ENCODE measurements at regions not wholly inside any gene's neighbourhood (a gene's known extent, or its start where the extent isn't known, plus 50 kb on each side); places are given as distances from the start of the nearest gene placed in this dataset.
A peak's percentile ranks its signal among the peaks of the same experiment; 100 is the strongest.

DNA sequence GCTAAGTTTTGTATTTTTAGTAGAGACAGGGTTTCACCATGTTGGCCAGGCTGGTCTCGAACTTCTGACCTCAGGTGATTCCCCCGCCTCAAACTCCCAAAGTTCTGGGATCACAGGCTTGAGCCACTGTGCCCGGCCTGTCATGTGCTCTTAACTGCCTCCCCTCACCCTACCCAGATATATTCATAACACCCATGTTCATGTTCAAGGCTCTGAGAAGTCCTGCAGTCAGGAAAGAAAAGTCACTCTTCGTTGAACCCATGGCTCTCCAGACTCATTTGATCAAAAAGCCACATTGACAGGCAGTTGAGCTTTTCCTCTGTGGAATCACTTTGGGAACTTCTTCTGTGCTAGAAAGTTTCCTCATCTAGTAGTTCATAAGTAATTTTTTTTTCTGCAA, 545.5 kb upstream of the TBX3 start:
- TF ChIP-seq ZNF302 (CRISPR knock-in tag; IDR thresholded peaks at IDR 0.05) (no peak), PHF8 (IDR thresholded peaks at IDR 0.05; ENCODE audit: borderline replicate concordance, low read depth) (no peak)
- Histone ChIP-seq H3K4me2 (no peak overlapping the region), H3K27ac (no peak overlapping the region), H3K4me1 (peaks cover 18% of the 10 kb centered on the region), H3K4me3 (no peak overlapping the region), H3K9me3 (no peaks in the 10 kb centered on the region; the same call in 2 of the 3 replicates)
- ATAC-seq, result no peak
- CTCF ChIA-PET, result interaction anchor here (0.7 kb wide), 1 partner anchor 545 kb away, joined by 3 read pairs; no protein-coding TSS in a partner anchor
- 60% methylated on average over 4 of the region's 4 CpGs for WGBS (ENCODE audit: missing lambda C conversion rate)
- no peak for DNase-seq (ENCODE audit: low read depth in 1 of 2, low spot score in 1 of 2)
- POLR2A ChIA-PET, result no interaction called here
- FAIRE-seq, result no peak

DNA sequence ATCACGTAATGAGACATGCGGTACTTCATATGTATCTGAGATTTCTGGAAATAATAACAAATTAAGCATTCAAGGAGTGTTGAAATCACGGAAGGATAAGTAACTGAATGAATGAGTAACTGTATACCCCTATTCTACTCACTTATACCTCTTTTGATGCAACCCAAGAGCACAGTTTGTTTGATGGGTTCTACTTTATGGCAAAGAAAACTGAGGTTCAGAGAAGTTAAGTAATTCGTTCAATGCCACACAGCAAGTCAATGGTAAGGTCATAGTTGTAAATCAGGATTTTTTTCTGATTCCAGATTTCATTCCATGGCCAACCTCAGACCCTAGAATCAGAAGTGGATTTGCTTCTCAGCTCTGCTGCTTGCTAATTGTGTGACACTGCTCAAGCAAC, 544.5 kb upstream of the TBX3 start:
- Histone ChIP-seq H3K9me3 (no peaks in the 10 kb centered on the region; the same call in 2 of the 3 replicates), H3K27ac (no peak overlapping the region; a peak in 1 of 6 replicates), H3K4me1 (peaks cover 26% of the 10 kb centered on the region), H3K4me2 (no peak overlapping the region), H3K4me3 (no peak overlapping the region)
- TF ChIP-seq, protein P1, sequence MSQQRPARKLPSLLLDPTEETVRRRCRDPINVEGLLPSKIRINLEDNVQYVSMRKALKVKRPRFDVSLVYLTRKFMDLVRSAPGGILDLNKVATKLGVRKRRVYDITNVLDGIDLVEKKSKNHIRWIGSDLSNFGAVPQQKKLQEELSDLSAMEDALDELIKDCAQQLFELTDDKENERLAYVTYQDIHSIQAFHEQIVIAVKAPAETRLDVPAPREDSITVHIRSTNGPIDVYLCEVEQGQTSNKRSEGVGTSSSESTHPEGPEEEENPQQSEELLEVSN (IDR thresholded peaks at IDR 0.05; ENCODE audit: borderline replicate concordance, low read depth), result no peak
- TF ChIP-seq NPAS2 (CRISPR knock-in tag; IDR thresholded peaks at IDR 0.05; ENCODE audit: borderline replicate concordance), result no peak
- TF ChIP-seq ZFP36 (IDR thresholded peaks at IDR 0.05; ENCODE audit: borderline replicate concordance, partially characterized antibody), result peak; percentile 31
- CTCF ChIA-PET, result interaction anchor here (2.3 kb wide), 1 partner anchor 544 kb away, joined by 8 read pairs; the partner anchor contains the start of gene TBX3
- no peak for DNase-seq (ENCODE audit: low read depth in 1 of 2, low spot score in 1 of 2)
- no peak for ATAC-seq
- WGBS (ENCODE audit: missing lambda C conversion rate), result 83% methylated on average over 4 of the region's 4 CpGs
- no peak for FAIRE-seq
- POLR2A ChIA-PET, result interaction anchor here (2.6 kb wide), 1 partner anchor 544 kb away, joined by 21 read pairs; the partner anchor contains the start of gene TBX3

DNA sequence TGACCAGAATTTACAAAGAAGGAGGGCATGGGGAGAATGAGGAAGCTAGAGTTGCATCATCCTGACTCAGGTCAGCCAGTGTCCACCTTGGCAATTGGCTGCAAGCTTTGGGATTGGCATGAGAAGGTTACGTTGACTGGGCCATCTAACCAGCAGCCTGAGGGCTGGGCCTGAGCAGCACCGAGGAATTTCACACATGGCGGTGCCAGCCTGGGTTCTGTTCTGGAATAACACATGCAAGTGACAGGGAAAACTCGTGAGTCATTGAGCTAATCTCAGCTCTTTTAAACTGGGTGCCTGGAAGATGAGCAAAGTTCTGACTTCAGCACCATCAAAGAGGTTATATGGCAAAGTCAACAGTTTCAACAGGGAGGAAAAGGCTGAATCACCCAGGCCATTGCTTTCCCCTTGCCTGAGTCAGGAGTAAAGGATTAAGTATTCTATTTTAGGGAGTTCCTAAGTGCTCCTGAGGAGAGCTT, 543.2 kb upstream of the TBX3 start:
- no peak overlapping the region for H3K4me3 ChIP-seq
- H3K4me2 ChIP-seq, result peak overlapping the region; percentile 64
- ATAC-seq, result peak; percentile 95 to 96
- FAIRE-seq, result no peak
- CTCF ChIA-PET, result interaction anchor here (0.6 to 2.3 kb wide), 9 partner anchors 10 to 600 kb away, joined by 3 to 8 read pairs (median 3); partner anchors contain the start of gene TBX3
- POLR2A ChIA-PET, result interaction anchor here (0.7 to 2.6 kb wide), 4 partner anchors 127 to 543 kb away, joined by 3 to 21 read pairs (median 5); partner anchors contain the start of gene TBX3
- peaks cover 33% of the 10 kb centered on the region for H3K4me1 ChIP-seq
- peak; percentile 85 to 90 for DNase-seq (ENCODE audit: low read depth in 1 of 2, low spot score in 1 of 2)
- peak overlapping the region; percentile 61 to 81 for H3K27ac ChIP-seq
- no peaks in the 10 kb centered on the region; the same call in 2 of the 3 replicates for H3K9me3 ChIP-seq
- TF ChIP-seq EP300 (IDR thresholded peaks at IDR 0.05) (peak; percentile 66 to 77; a peak in 2 of 5 replicates), GATA3 (IDR thresholded peaks at IDR 0.05; ENCODE audit: borderline replicate concordance) (peak; percentile 85; the same call in 1 of the 2 replicates), CEBPB (IDR thresholded peaks at IDR 0.05) (peak in 1 of 2 experiments; percentile 59; a peak in 2 of 4 replicates), CBX2 (IDR thresholded peaks at IDR 0.05; ENCODE audit: borderline replicate concordance, low read depth) (no peak), CHD2 (IDR thresholded peaks at IDR 0.05; ENCODE audit: low read length, partially characterized antibody) (no peak), JUNB (IDR thresholded peaks at IDR 0.05) (peak; percentile 97), JUN (IDR thresholded peaks at IDR 0.05) (peak; percentile 88 to 91; a peak in 4 of 5 replicates), RAD21 (conservative IDR thresholded peaks at IDR 0.05 in 1 of 2, IDR thresholded peaks at IDR 0.05 in 1 of 2) (peak in 1 of 2 experiments; percentile 30), FOSL2 (IDR thresholded peaks at IDR 0.05) (peak; percentile 93), FOSL2 (CRISPR knock-in tag; IDR thresholded peaks at IDR 0.05) (peak; percentile 95), MAFK (IDR thresholded peaks at IDR 0.05; ENCODE audit: partially characterized antibody) (peak; percentile 92)
- TF ChIP-seq, protein P1 (IDR thresholded peaks at IDR 0.05; ENCODE audit: borderline replicate concordance, low read depth), result peak; percentile 73; the same call in 1 of the 2 replicates
- TF ChIP-seq, protein P2, sequence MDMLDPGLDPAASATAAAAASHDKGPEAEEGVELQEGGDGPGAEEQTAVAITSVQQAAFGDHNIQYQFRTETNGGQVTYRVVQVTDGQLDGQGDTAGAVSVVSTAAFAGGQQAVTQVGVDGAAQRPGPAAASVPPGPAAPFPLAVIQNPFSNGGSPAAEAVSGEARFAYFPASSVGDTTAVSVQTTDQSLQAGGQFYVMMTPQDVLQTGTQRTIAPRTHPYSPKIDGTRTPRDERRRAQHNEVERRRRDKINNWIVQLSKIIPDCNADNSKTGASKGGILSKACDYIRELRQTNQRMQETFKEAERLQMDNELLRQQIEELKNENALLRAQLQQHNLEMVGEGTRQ (IDR thresholded peaks at IDR 0.05), result no peak
- TF ChIP-seq, protein P3, sequence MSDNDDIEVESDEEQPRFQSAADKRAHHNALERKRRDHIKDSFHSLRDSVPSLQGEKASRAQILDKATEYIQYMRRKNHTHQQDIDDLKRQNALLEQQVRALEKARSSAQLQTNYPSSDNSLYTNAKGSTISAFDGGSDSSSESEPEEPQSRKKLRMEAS (IDR thresholded peaks at IDR 0.05), result peak; percentile 88
- TF ChIP-seq, protein P4, sequence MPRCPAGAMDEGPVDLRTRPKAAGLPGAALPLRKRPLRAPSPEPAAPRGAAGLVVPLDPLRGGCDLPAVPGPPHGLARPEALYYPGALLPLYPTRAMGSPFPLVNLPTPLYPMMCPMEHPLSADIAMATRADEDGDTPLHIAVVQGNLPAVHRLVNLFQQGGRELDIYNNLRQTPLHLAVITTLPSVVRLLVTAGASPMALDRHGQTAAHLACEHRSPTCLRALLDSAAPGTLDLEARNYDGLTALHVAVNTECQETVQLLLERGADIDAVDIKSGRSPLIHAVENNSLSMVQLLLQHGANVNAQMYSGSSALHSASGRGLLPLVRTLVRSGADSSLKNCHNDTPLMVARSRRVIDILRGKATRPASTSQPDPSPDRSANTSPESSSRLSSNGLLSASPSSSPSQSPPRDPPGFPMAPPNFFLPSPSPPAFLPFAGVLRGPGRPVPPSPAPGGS (IDR thresholded peaks at IDR 0.05), result peak; percentile 59; the same call in 1 of the 3 replicates
- TF ChIP-seq, protein P5, sequence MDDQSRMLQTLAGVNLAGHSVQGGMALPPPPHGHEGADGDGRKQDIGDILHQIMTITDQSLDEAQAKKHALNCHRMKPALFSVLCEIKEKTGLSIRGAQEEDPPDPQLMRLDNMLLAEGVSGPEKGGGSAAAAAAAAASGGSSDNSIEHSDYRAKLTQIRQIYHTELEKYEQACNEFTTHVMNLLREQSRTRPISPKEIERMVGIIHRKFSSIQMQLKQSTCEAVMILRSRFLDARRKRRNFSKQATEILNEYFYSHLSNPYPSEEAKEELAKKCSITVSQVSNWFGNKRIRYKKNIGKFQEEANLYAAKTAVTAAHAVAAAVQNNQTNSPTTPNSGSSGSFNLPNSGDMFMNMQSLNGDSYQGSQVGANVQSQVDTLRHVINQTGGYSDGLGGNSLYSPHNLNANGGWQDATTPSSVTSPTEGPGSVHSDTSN (IDR thresholded peaks at IDR 0.05), result 0 out of 2 replicates have a peak, but pooled peaks have one; percentile 29
- 3% methylated on average over 4 of the region's 4 CpGs for WGBS (ENCODE audit: missing lambda C conversion rate)

All from A549 (cell line).